IMR-90 (cell line): ENCODE measurements at regions not wholly inside any gene's neighbourhood (a gene's known extent, or its start where the extent isn't known, plus 50 kb on each side); places are given as distances from the start of the nearest gene placed in this dataset.

Experiments used
- ATAC-seq: fragments of 200-7000 bp; cut with Tn5 transposase; 2 replicates; pipeline ENCODE4 v1.9.1; 2020; ENCODE audit warnings: low read depth, mild to moderate bottlenecking, moderate library complexity
- BruUV-seq: library from RNA; stranded (reverse); fragments of 400-500 nt; replicated peaks from 2 replicates; lab custom pipeline; 2021; lab: Mats Ljungman, UMichigan
- CTCF ChIA-PET: fragments of 300-600 bp; formaldehyde crosslinking; extraction: SDS; loops from one replicate; lab custom pipeline; 2021; ENCODE audit warnings: antibody characterized with exemption; lab: Yijun Ruan, JAX
- POLR2A ChIA-PET: fragments of 300-600 bp; sonication (Branson Sonifier 250); formaldehyde crosslinking; loops from one replicate; lab custom pipeline; 2022; ENCODE audit warnings: antibody characterized with exemption; ENCODE audit not compliant: unreplicated experiment; lab: Charles Lee
- DNase-seq: peaks from one replicate; pipeline ENCODE4 v3.0.0; 2013
- H2AFZ ChIP-seq: replicated peaks from 2 replicates; pipeline ENCODE3; 2013; ENCODE audit warnings: low read length, mild to moderate bottlenecking; ENCODE audit not compliant: poor library complexity
- H2AK5ac ChIP-seq: 2 replicates; pipeline ENCODE4 v1.6.1; 2013; ENCODE audit warnings: low read depth, low read length, inconsistent platforms
- H2AK9ac ChIP-seq: replicated peaks from 2 replicates; pipeline ENCODE3; 2013; ENCODE audit warnings: mild to moderate bottlenecking, low read depth, low read length, moderate library complexity; ENCODE audit not compliant: poor library complexity
- H2BK120ac ChIP-seq: 2 replicates; pipeline ENCODE4 v1.6.1; 2013; ENCODE audit warnings: low read depth, low read length, inconsistent platforms
- H2BK15ac ChIP-seq: 3 replicates; pipeline ENCODE4 v1.6.1; 2013; ENCODE audit warnings: low read depth, low read length, inconsistent platforms
- H2BK20ac ChIP-seq: 2 replicates; pipeline ENCODE4 v1.6.1; 2013; ENCODE audit warnings: low read depth, mild to moderate bottlenecking, inconsistent platforms, low read length, moderate library complexity
- H2BK5ac ChIP-seq: 2 replicates; pipeline ENCODE4 v1.6.1; 2013; ENCODE audit warnings: mild to moderate bottlenecking, low read depth, low read length, inconsistent platforms; ENCODE audit not compliant: poor library complexity, severe bottlenecking
- H3K14ac ChIP-seq: replicated peaks from 2 replicates; pipeline ENCODE4 v1.6.1; 2013; ENCODE audit warnings: low read depth, low read length, inconsistent platforms
- H3K18ac ChIP-seq: 2 replicates; pipeline ENCODE4 v1.6.1; 2013; ENCODE audit warnings: low read depth, low read length, control low read depth
- H3K23ac ChIP-seq: 2 replicates; pipeline ENCODE4 v1.6.1; 2013; ENCODE audit warnings: low read depth, low read length, inconsistent platforms
- H3K27ac ChIP-seq: 2 replicates; pipeline ENCODE4 v1.5.1; 2013; ENCODE audit warnings: mild to moderate bottlenecking, control low read depth, low read length; ENCODE audit not compliant: insufficient read depth
- H3K27me3 ChIP-seq: 2 replicates; pipeline ENCODE4 v1.6.1; 2013; ENCODE audit warnings: low read length; ENCODE audit not compliant: control insufficient read depth, insufficient read depth
- H3K36me3 ChIP-seq: 2 replicates; pipeline ENCODE4 v1.6.1; 2013; ENCODE audit warnings: low read length, mixed read lengths; ENCODE audit not compliant: control insufficient read depth, insufficient read depth
- H3K4ac ChIP-seq: 2 replicates; pipeline ENCODE4 v1.6.1; 2013; ENCODE audit warnings: low read depth, low read length, inconsistent platforms
- H3K4me1 ChIP-seq: 2 replicates; pipeline ENCODE4 v1.6.1; 2013; ENCODE audit warnings: low read length, mixed read lengths; ENCODE audit not compliant: control insufficient read depth, insufficient read depth
- H3K4me2 ChIP-seq: 2 replicates; pipeline ENCODE4 v1.6.1; 2013; ENCODE audit warnings: low read depth, mild to moderate bottlenecking, control low read depth, low read length, moderate library complexity
- H3K4me3 ChIP-seq: 2 replicates; pipeline ENCODE4 v1.5.1; 2013; ENCODE audit warnings: low read depth, mild to moderate bottlenecking, control low read depth, low read length, moderate library complexity; ENCODE audit not compliant: insufficient read depth
- H3K56ac ChIP-seq: 2 replicates; pipeline ENCODE4 v1.6.1; 2013; ENCODE audit warnings: low read length, inconsistent platforms; ENCODE audit not compliant: insufficient read depth; ENCODE audit errors: extremely low read depth
- H3K79me1 ChIP-seq, 2 experiments: 2 replicates each; pipeline ENCODE4 v1.6.1; 2013; ENCODE audit warnings: low read length in 2 of 2, inconsistent platforms in 1 of 2, low read depth in 1 of 2
- H3K9ac ChIP-seq: 2 replicates; pipeline ENCODE4 v1.6.1; 2013; ENCODE audit warnings: low read depth, low read length, control low read depth
- H3K9me1 ChIP-seq: 2 replicates; pipeline ENCODE4 v1.6.1; 2013; ENCODE audit warnings: low read length, inconsistent platforms; ENCODE audit not compliant: insufficient read depth
- H3K9me3 ChIP-seq: 2 replicates; pipeline ENCODE4 v1.6.1; 2013; ENCODE audit warnings: low read length; ENCODE audit not compliant: control insufficient read depth, insufficient read depth
- H4K20me1 ChIP-seq: 2 replicates; pipeline ENCODE4 v1.6.1; 2013; ENCODE audit warnings: low read length, inconsistent platforms; ENCODE audit not compliant: insufficient read depth
- H4K5ac ChIP-seq: 2 replicates; pipeline ENCODE4 v1.6.1; 2013; ENCODE audit warnings: mild to moderate bottlenecking, low read depth, low read length, control low read depth
- H4K8ac ChIP-seq, 2 experiments: 2 replicates each; pipeline ENCODE4 v1.6.1; 2013; ENCODE audit warnings: low read depth in 2 of 2, low read length in 2 of 2, control low read depth in 1 of 2, inconsistent platforms in 1 of 2
- H4K91ac ChIP-seq: 2 replicates; pipeline ENCODE4 v1.6.1; 2013; ENCODE audit warnings: low read depth, low read length, inconsistent platforms; ENCODE audit not compliant: insufficient read depth
- BHLHE40 ChIP-seq: fragments of 150-350 bp; IDR thresholded peaks from 2 replicates; pipeline ENCODE4 v1.6.1; 2016; ENCODE audit warnings: mild to moderate bottlenecking, low read depth, low read length
- CEBPB ChIP-seq: IDR thresholded peaks from 2 replicates; pipeline ENCODE4 v1.6.1; 2012; ENCODE audit warnings: low read depth, low read length, improper control_type of control experiment
- CHD1 ChIP-seq: IDR thresholded peaks from 2 replicates; pipeline ENCODE4 v1.6.1; 2012; ENCODE audit warnings: low read depth, low read length, improper control_type of control experiment
- ELK1 ChIP-seq: fragments of 150-350 bp; IDR thresholded peaks from 2 replicates; pipeline ENCODE4 v1.6.1; 2016; ENCODE audit warnings: low read depth, mild to moderate bottlenecking, low read length, moderate library complexity, borderline replicate concordance
- FOS ChIP-seq: fragments of 150-350 bp; IDR thresholded peaks from 2 replicates; pipeline ENCODE4 v1.6.1; 2016; ENCODE audit warnings: low read depth, low read length
- MAFK ChIP-seq: IDR thresholded peaks from 2 replicates; pipeline ENCODE4 v1.6.1; 2012; ENCODE audit warnings: low read depth, low read length, improper control_type of control experiment
- MAZ ChIP-seq: IDR thresholded peaks from 2 replicates; pipeline ENCODE4 v1.6.1; 2012; ENCODE audit warnings: low read depth, mild to moderate bottlenecking, low read length, improper control_type of control experiment, moderate library complexity, borderline replicate concordance
- MXI1 ChIP-seq: IDR thresholded peaks from 2 replicates; pipeline ENCODE4 v1.6.1; 2012; ENCODE audit warnings: low read depth, mild to moderate bottlenecking, low read length, moderate library complexity, borderline replicate concordance
- NFE2L2 ChIP-seq: fragments of 150-350 bp; IDR thresholded peaks from 2 replicates; pipeline ENCODE4 v1.6.1; 2016; ENCODE audit warnings: low read depth, mild to moderate bottlenecking, low read length
- POLR2A ChIP-seq: IDR thresholded peaks from 2 replicates; pipeline ENCODE4 v1.6.1; 2012; ENCODE audit warnings: mild to moderate bottlenecking, low read depth, low read length
- RAD21 ChIP-seq: IDR thresholded peaks from 2 replicates; pipeline ENCODE4 v1.6.1; 2012; ENCODE audit warnings: low read length, improper control_type of control experiment
- RCOR1 ChIP-seq: IDR thresholded peaks from 2 replicates; pipeline ENCODE4 v1.6.1; 2012; ENCODE audit warnings: mild to moderate bottlenecking, low read length, improper control_type of control experiment; ENCODE audit not compliant: insufficient replicate concordance
- RFX5 ChIP-seq: IDR thresholded peaks from 2 replicates; pipeline ENCODE4 v1.8.0; 2012; ENCODE audit warnings: low read depth, mild to moderate bottlenecking, low read length, moderate library complexity
- SMC3 ChIP-seq: fragments of 150-350 bp; IDR thresholded peaks from 2 replicates; pipeline ENCODE4 v1.6.1; 2016; ENCODE audit warnings: low read depth, mild to moderate bottlenecking, antibody characterized with exemption, low read length, moderate library complexity
- WGBS, 2 experiments: methylation state at CpG; one replicate each; pipeline versions ENCODE4 v1.1.5 to v1.1.7; 2013; ENCODE audit warnings: missing lambda C conversion rate in 2 of 2; ENCODE audit not compliant: insufficient read length in 1 of 2; ENCODE audit errors: extremely low coverage in 2 of 2; 5-methylcytosine and 5-hydroxymethylcytosine counted together
- dilution Hi-C: fragments of 300-500 bp; cut with HindIII; formaldehyde crosslinking; loops from one replicate; pipeline ENCODE4 v1.14.3; 2018; ENCODE audit warnings: low sequenced_read_pairs; ENCODE audit not compliant: unreplicated experiment
- in situ Hi-C: fragments of 300-500 bp; cut with MboI; formaldehyde crosslinking; loops from 3 replicates; pipeline ENCODE4 v1.14.3; 2019; ENCODE audit warnings: low sequenced_read_pairs, inconsistent platforms, mixed read lengths
- intact Hi-C: fragments of 100-400 bp; cut with micrococcal nuclease; formaldehyde crosslinking; loops from 2 replicates; pipeline ENCODE4 v1.10.0; 2022
- TF ChIP-seq, protein P1 (sequence below): fragments of 150-350 bp; IDR thresholded peaks from 2 replicates; pipeline ENCODE4 v1.6.1; 2017; ENCODE audit warnings: mild to moderate bottlenecking, antibody characterized with exemption, low read length, low read depth
- TF ChIP-seq, protein P2 (sequence below): conservative IDR thresholded peaks from 2 replicates; pipeline ENCODE4 v1.5.1; 2012; ENCODE audit warnings: mild to moderate bottlenecking, low read depth, low read length, improper control_type of control experiment

- no peak overlapping the region for H2AFZ ChIP-seq
Measured at GRCh38 chr5:167754501-167755021, 536.9 kb upstream of the WWC1 start.

More at GRCh38 chr5:167754501-167755021, 536.9 kb upstream of the WWC1 start:
- no TSS peak for BruUV-seq
- intact Hi-C loops (no loop called here), in situ Hi-C loops (no loop called here), dilution Hi-C loops (no loop called here)
- H2BK15ac ChIP-seq, result no peak overlapping the region
- no peak overlapping the region for H2AK5ac ChIP-seq
- peaks cover 1% of the 10 kb centered on the region; the same call in 1 of the 2 replicates for H3K27me3 ChIP-seq
- peaks cover 2% of the 10 kb centered on the region; the same call in 1 of the 2 replicates for H3K4me1 ChIP-seq
- ChIA-PET CTCF (no interaction called here), POLR2A (no interaction called here)
- H2AK9ac ChIP-seq, result no peak overlapping the region
- H3K9me3 ChIP-seq, result no peaks in the 10 kb centered on the region
- WGBS, 2 experiments, result no CpG with 5 or more reads among the region's 5 CpGs
- no peaks in the 10 kb centered on the region for H4K20me1 ChIP-seq
- no peaks in the 10 kb centered on the region for H3K36me3 ChIP-seq
- no peak for DNase-seq
- no peak overlapping the region for H3K4me2 ChIP-seq
- ATAC-seq, result no peak
- H3K14ac ChIP-seq, result no peak overlapping the region
- no peak overlapping the region for H4K8ac ChIP-seq
- no peaks in the 10 kb centered on the region for H3K79me1 ChIP-seq
- no peak overlapping the region for H3K18ac ChIP-seq
- no peak overlapping the region for H2BK5ac ChIP-seq
- no peak overlapping the region for H3K27ac ChIP-seq
- no peaks in the 10 kb centered on the region for H3K9me1 ChIP-seq
- H3K23ac ChIP-seq, result no peak overlapping the region
- no peak overlapping the region for H3K56ac ChIP-seq
- no peak for TF ChIP-seq RAD21
- TF ChIP-seq RFX5, result no peak
- no peak for TF ChIP-seq MAFK
- no peak for TF ChIP-seq ELK1
- TF ChIP-seq CHD1, result no peak
- TF ChIP-seq NFE2L2, result no peak
- no peak for TF ChIP-seq BHLHE40
- TF ChIP-seq RCOR1, result no peak
- no peak for TF ChIP-seq MXI1
- no peak for TF ChIP-seq CEBPB
- TF ChIP-seq MAZ, result no peak
- no peak for TF ChIP-seq SMC3
- no peak for TF ChIP-seq POLR2A
- TF ChIP-seq, protein P1, sequence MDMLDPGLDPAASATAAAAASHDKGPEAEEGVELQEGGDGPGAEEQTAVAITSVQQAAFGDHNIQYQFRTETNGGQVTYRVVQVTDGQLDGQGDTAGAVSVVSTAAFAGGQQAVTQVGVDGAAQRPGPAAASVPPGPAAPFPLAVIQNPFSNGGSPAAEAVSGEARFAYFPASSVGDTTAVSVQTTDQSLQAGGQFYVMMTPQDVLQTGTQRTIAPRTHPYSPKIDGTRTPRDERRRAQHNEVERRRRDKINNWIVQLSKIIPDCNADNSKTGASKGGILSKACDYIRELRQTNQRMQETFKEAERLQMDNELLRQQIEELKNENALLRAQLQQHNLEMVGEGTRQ, result no peak
- TF ChIP-seq FOS, result no peak
- TF ChIP-seq, protein P2, sequence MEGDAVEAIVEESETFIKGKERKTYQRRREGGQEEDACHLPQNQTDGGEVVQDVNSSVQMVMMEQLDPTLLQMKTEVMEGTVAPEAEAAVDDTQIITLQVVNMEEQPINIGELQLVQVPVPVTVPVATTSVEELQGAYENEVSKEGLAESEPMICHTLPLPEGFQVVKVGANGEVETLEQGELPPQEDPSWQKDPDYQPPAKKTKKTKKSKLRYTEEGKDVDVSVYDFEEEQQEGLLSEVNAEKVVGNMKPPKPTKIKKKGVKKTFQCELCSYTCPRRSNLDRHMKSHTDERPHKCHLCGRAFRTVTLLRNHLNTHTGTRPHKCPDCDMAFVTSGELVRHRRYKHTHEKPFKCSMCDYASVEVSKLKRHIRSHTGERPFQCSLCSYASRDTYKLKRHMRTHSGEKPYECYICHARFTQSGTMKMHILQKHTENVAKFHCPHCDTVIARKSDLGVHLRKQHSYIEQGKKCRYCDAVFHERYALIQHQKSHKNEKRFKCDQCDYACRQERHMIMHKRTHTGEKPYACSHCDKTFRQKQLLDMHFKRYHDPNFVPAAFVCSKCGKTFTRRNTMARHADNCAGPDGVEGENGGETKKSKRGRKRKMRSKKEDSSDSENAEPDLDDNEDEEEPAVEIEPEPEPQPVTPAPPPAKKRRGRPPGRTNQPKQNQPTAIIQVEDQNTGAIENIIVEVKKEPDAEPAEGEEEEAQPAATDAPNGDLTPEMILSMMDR, result no peak
- H4K5ac ChIP-seq, result no peak overlapping the region
- no peak overlapping the region for H4K91ac ChIP-seq
- no peak overlapping the region for H3K4me3 ChIP-seq
- no peak overlapping the region for H3K4ac ChIP-seq
- no peak overlapping the region for H2BK120ac ChIP-seq
- H2BK20ac ChIP-seq, result no peak overlapping the region
- no peak overlapping the region for H3K9ac ChIP-seq
